ENCODE measurements at regions not wholly inside any gene's neighbourhood (a gene's known extent, or its start where the extent isn't known, plus 50 kb on each side); places are given as distances from the start of the nearest gene placed in this dataset.

- H3K4me3 ChIP-seq (ENCODE audit: low read depth, poor library complexity, severe bottlenecking), result no peak overlapping the region
- intact Hi-C loops (cut with DNase I; ENCODE audit: low total_unique reads), result loop anchor here (10.0 kb wide), 1 partner anchor 238 kb away; no protein-coding TSS in a partner anchor
- 87 to 88% methylated on average over 16 of the region's 16 CpGs for WGBS, 2 donors
- TF ChIP-seq CTCF (IDR thresholded peaks at IDR 0.05), result no peak
- DNase-seq (ENCODE audit: low spot score in 2 of 2), result no peak
These were observed 122.9 kb upstream of the IRF2BP2 start for GRCh38 chr1:234732671-234733390.

GRCh38 chr1:234732260-234732659 lies 122.3 kb upstream of the IRF2BP2 start:
- WGBS, 2 donors, result 93 to 97% methylated on average over 9 of the region's 9 CpGs
- no peak for DNase-seq (ENCODE audit: low spot score in 2 of 2)
- TF ChIP-seq POLR2A (IDR thresholded peaks at IDR 0.05) (no peak), CTCF (IDR thresholded peaks at IDR 0.05) (no peak)
- intact Hi-C loops (cut with DNase I; ENCODE audit: low total_unique reads), result loop anchor here (10.0 kb wide), 1 partner anchor 237 kb away; no protein-coding TSS in a partner anchor
- H3K4me3 ChIP-seq (ENCODE audit: low read depth, poor library complexity, severe bottlenecking), result no peak overlapping the region

- H3K4me3 ChIP-seq (ENCODE audit: low read depth, poor library complexity, severe bottlenecking), result no peak overlapping the region
- TF ChIP-seq CTCF (IDR thresholded peaks at IDR 0.05) (no peak), POLR2A (IDR thresholded peaks at IDR 0.05) (no peak)
- 78 to 80% methylated on average over 10 of the region's 10 CpGs for WGBS, 2 donors
- no peak for DNase-seq (ENCODE audit: low spot score in 2 of 2)
- intact Hi-C loops (cut with DNase I; ENCODE audit: low total_unique reads), result loop anchor here (10.0 kb wide), 1 partner anchor 237 kb away; no protein-coding TSS in a partner anchor
These were observed 121.6 kb upstream of the IRF2BP2 start for GRCh38 chr1:234731569-234732085.

GRCh38 chr1:234730770-234731568 lies 121.0 kb upstream of the IRF2BP2 start:
- H3K4me3 ChIP-seq (ENCODE audit: low read depth, poor library complexity, severe bottlenecking), result no peak overlapping the region
- intact Hi-C loops (cut with DNase I; ENCODE audit: low total_unique reads), result loop anchor here (10.0 kb wide), 1 partner anchor 236 kb away; no protein-coding TSS in a partner anchor
- TF ChIP-seq POLR2A (IDR thresholded peaks at IDR 0.05) (no peak), CTCF (IDR thresholded peaks at IDR 0.05) (no peak)
- DNase-seq (ENCODE audit: low spot score in 2 of 2), result no peak
- WGBS, 2 donors, result 72 to 83% methylated on average over 6 of the region's 6 CpGs

GRCh38 chr1:234730475-234730769 lies 120.4 kb upstream of the IRF2BP2 start:
- no peak for TF ChIP-seq CTCF (IDR thresholded peaks at IDR 0.05)
- TF ChIP-seq POLR2A (IDR thresholded peaks at IDR 0.05), result no peak
- no peak for DNase-seq (ENCODE audit: low spot score in 2 of 2)
- intact Hi-C loops (cut with DNase I; ENCODE audit: low total_unique reads), result loop anchor here (10.0 kb wide), 1 partner anchor 236 kb away; no protein-coding TSS in a partner anchor
- WGBS, 2 donors, result 67 to 87% methylated on average over 1 of the region's 1 CpG
- no peak overlapping the region for H3K4me3 ChIP-seq (ENCODE audit: low read depth, poor library complexity, severe bottlenecking)
